OCI-LY1 (cell line): ENCODE measurements at regions not wholly inside any gene's neighbourhood (a gene's known extent, or its start where the extent isn't known, plus 50 kb on each side); places are given as distances from the start of the nearest gene placed in this dataset.

Experiments used
- EZH2 ChIP-seq: fragments of 200-600 bp; sonication (generic), shearing (Covaris generic); IDR thresholded peaks from 2 replicates; pipeline ENCODE4 v1.8.0; 2017; ENCODE audit warnings: borderline replicate concordance, mixed run types, mild to moderate bottlenecking, antibody characterized with exemption, low read length, moderate library complexity, mixed read lengths
- TF ChIP-seq, protein P1 (sequence below): fragments of 200-600 bp; sonication (generic), shearing (Covaris generic); IDR thresholded peaks from 2 replicates; pipeline ENCODE4 v1.5.1; 2017; ENCODE audit warnings: mild to moderate bottlenecking, antibody characterized with exemption, low read length, moderate library complexity, mixed read lengths

DNA sequence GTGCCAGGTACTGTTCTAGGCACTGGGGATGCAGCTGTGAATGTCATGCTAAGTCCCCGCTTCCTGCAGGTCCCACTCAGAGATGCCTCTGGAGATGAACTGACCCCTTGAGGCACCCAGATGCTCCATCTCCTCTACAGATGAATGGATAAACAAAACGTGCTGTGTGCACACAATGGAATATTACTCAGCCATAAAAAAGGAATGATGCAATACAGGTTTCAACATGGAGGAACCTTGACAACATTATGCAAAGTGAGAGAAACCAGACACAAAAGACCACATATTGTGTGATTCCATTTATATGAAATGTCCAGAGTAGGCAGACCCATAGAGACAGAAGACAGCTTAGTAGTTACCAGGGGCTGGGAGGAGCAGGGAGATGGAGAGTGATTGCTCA is 320.1 kb upstream of the DIO3 start:
- TF ChIP-seq, protein P1, sequence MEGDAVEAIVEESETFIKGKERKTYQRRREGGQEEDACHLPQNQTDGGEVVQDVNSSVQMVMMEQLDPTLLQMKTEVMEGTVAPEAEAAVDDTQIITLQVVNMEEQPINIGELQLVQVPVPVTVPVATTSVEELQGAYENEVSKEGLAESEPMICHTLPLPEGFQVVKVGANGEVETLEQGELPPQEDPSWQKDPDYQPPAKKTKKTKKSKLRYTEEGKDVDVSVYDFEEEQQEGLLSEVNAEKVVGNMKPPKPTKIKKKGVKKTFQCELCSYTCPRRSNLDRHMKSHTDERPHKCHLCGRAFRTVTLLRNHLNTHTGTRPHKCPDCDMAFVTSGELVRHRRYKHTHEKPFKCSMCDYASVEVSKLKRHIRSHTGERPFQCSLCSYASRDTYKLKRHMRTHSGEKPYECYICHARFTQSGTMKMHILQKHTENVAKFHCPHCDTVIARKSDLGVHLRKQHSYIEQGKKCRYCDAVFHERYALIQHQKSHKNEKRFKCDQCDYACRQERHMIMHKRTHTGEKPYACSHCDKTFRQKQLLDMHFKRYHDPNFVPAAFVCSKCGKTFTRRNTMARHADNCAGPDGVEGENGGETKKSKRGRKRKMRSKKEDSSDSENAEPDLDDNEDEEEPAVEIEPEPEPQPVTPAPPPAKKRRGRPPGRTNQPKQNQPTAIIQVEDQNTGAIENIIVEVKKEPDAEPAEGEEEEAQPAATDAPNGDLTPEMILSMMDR, result no peak
- TF ChIP-seq EZH2, result no peak
